ENCODE measurements at regions not wholly inside any gene's neighbourhood (a gene's known extent, or its start where the extent isn't known, plus 50 kb on each side); places are given as distances from the start of the nearest gene placed in this dataset.

GRCh38 chr5:13248253-13248652 lies 696.2 kb downstream of the DNAH5 start:
- no peak for DNase-seq (ENCODE audit: low read depth)
- no peak overlapping the region for H3K4me3 ChIP-seq (ENCODE audit: low read depth, low read length)
- no peak for TF ChIP-seq CTCF (IDR thresholded peaks at IDR 0.05; ENCODE audit: insufficient read depth, low read depth, low read length)

GRCh38 chr5:13246053-13246452 lies 698.4 kb downstream of the DNAH5 start:
- no peak for DNase-seq (ENCODE audit: low read depth)
- no peak overlapping the region for H3K4me3 ChIP-seq (ENCODE audit: low read depth, low read length)
- no peak for TF ChIP-seq CTCF (IDR thresholded peaks at IDR 0.05; ENCODE audit: insufficient read depth, low read depth, low read length)

- no peak overlapping the region for H3K4me3 ChIP-seq (ENCODE audit: low read depth, low read length)
- no peak for TF ChIP-seq CTCF (IDR thresholded peaks at IDR 0.05; ENCODE audit: insufficient read depth, low read depth, low read length)
- no peak for DNase-seq (ENCODE audit: low read depth)
Measured at GRCh38 chr5:13244151-13244550, 700.3 kb downstream of the DNAH5 start.

GRCh38 chr5:13227513-13227912 lies 717.0 kb downstream of the DNAH5 start:
- no peak overlapping the region for H3K4me3 ChIP-seq (ENCODE audit: low read depth, low read length)
- no peak for DNase-seq (ENCODE audit: low read depth)
- no peak for TF ChIP-seq CTCF (IDR thresholded peaks at IDR 0.05; ENCODE audit: insufficient read depth, low read depth, low read length)

- H3K4me3 ChIP-seq (ENCODE audit: low read depth, low read length), result no peak overlapping the region
- no peak for DNase-seq (ENCODE audit: low read depth)
- TF ChIP-seq CTCF (IDR thresholded peaks at IDR 0.05; ENCODE audit: insufficient read depth, low read depth, low read length), result no peak
Measured at GRCh38 chr5:13218518-13218917, 726.0 kb downstream of the DNAH5 start.

GRCh38 chr5:13217636-13218035 lies 726.9 kb downstream of the DNAH5 start:
- DNase-seq (ENCODE audit: low read depth), result no peak
- H3K4me3 ChIP-seq (ENCODE audit: low read depth, low read length), result no peak overlapping the region
- TF ChIP-seq CTCF (IDR thresholded peaks at IDR 0.05; ENCODE audit: insufficient read depth, low read depth, low read length), result no peak

- H3K4me3 ChIP-seq (ENCODE audit: low read depth, low read length), result no peak overlapping the region
- TF ChIP-seq CTCF (IDR thresholded peaks at IDR 0.05; ENCODE audit: insufficient read depth, low read depth, low read length), result no peak
- DNase-seq (ENCODE audit: low read depth), result no peak
Measured at GRCh38 chr5:13215806-13216205, 728.7 kb downstream of the DNAH5 start.

Data from fibroblast of villous mesenchyme (primary cell).